T-cell (primary cell): ENCODE measurements at regions not wholly inside any gene's neighbourhood (a gene's known extent, or its start where the extent isn't known, plus 50 kb on each side); places are given as distances from the start of the nearest gene placed in this dataset.

Experiments used
- ATAC-seq, 4 experiments: fragments of 200-7000 bp in 3 of 4; fragments of 150-1000 bp in 1 of 4; cut with Tn5 transposase; replicated peaks in 1 of 4; 1 replicate in 3 of 4; 2 replicates in 1 of 4; pipeline ENCODE4 v1.10.0; 2021; ENCODE audit warnings: moderate library complexity in 3 of 4, mild to moderate bottlenecking in 2 of 4, moderate number of reproducible peaks in 1 of 4
- CTCF ChIA-PET, 2 donors: fragments of 300-600 bp; sonication (Branson Sonifier 250); formaldehyde crosslinking; loops; one replicate each; lab custom pipeline; 2022; ENCODE audit warnings: antibody characterized with exemption in 2 of 2; lab: Charles Lee
- POLR2A ChIA-PET, 2 donors: fragments of 300-600 bp; sonication (Branson Sonifier 250); formaldehyde crosslinking; loops; one replicate each; lab custom pipeline; 2022; ENCODE audit warnings: antibody characterized with exemption in 2 of 2; lab: Charles Lee
- DNase-seq, 35 experiments: peaks; one replicate each; pipeline versions ENCODE4 v3.0.0 to v3.0.0-alpha.2; 2013 to 2023
- H3K27ac ChIP-seq: one replicate; pipeline ENCODE4 v1.5.1; 2013; ENCODE audit warnings: low read length
- H3K27me3 ChIP-seq, 2 experiments: replicated peaks in 1 of 2; 1 replicate in 1 of 2; 2 replicates in 1 of 2; pipeline versions ENCODE4 v1.6.1 to v1.7.0; 2013; ENCODE audit warnings: low read length in 1 of 2, mixed read lengths in 1 of 2; ENCODE audit not compliant: control insufficient read depth in 2 of 2, insufficient read depth in 2 of 2; ENCODE audit errors: extremely low read depth in 1 of 2
- H3K36me3 ChIP-seq, 2 donors: 1 replicate in 1 of 2; 2 replicates in 1 of 2; pipeline versions ENCODE4 v1.6.1 to v1.7.0; 2013; ENCODE audit warnings: low read length in 1 of 2; ENCODE audit not compliant: control insufficient read depth in 2 of 2, insufficient read depth in 1 of 2; ENCODE audit errors: extremely low read depth in 1 of 2
- H3K4me1 ChIP-seq, 2 experiments: 1 replicate in 1 of 2; 2 replicates in 1 of 2; pipeline versions ENCODE4 v1.6.1 to v1.7.0; 2013; ENCODE audit warnings: low read length in 2 of 2, mixed read lengths in 1 of 2; ENCODE audit not compliant: insufficient read depth in 2 of 2, control insufficient read depth in 1 of 2; ENCODE audit errors: extremely low read depth in 1 of 2
- H3K4me3 ChIP-seq, 2 donors: 1 replicate in 1 of 2; 2 replicates in 1 of 2; pipeline versions ENCODE4 v1.5.1 to v1.7.0; 2013; ENCODE audit warnings: mild to moderate bottlenecking in 2 of 2, low read length in 1 of 2, moderate library complexity in 1 of 2; ENCODE audit not compliant: control insufficient read depth in 1 of 2; ENCODE audit errors: extremely low read depth in 1 of 2
- H3K9me3 ChIP-seq: 2 replicates; pipeline ENCODE4 v1.7.0; 2013
- H3K27ac Mint-ChIP-seq, 2 donors: one replicate each; pipeline ENCODE4 v1.8.0; 2020 to 2021; ENCODE audit warnings: mild to moderate bottlenecking in 2 of 2, mixed read lengths in 2 of 2
- H3K27me3 Mint-ChIP-seq, 2 donors: one replicate each; pipeline ENCODE4 v1.8.0; 2021 to 2022; ENCODE audit warnings: mixed read lengths in 2 of 2
- H3K36me3 Mint-ChIP-seq: one replicate; pipeline ENCODE4 v1.8.0; 2021; ENCODE audit warnings: mixed read lengths
- H3K4me1 Mint-ChIP-seq, 3 donors: one replicate each; pipeline ENCODE4 v1.8.0; 2020 to 2022; ENCODE audit warnings: mixed read lengths in 3 of 3, mild to moderate bottlenecking in 1 of 3
- H3K4me3 Mint-ChIP-seq, 3 donors: one replicate each; pipeline ENCODE4 v1.8.0; 2020 to 2022; ENCODE audit warnings: mild to moderate bottlenecking in 3 of 3, mixed read lengths in 3 of 3, moderate library complexity in 3 of 3
- H3K9me3 Mint-ChIP-seq, 3 donors: one replicate each; pipeline ENCODE4 v1.8.0; 2020 to 2022; ENCODE audit warnings: mixed read lengths in 3 of 3
- WGBS: methylation state at CpG from one replicate; pipeline ENCODE4 v1.1.5; 2013; ENCODE audit warnings: missing lambda C conversion rate; ENCODE audit not compliant: insufficient coverage; 5-methylcytosine and 5-hydroxymethylcytosine counted together

DNA sequence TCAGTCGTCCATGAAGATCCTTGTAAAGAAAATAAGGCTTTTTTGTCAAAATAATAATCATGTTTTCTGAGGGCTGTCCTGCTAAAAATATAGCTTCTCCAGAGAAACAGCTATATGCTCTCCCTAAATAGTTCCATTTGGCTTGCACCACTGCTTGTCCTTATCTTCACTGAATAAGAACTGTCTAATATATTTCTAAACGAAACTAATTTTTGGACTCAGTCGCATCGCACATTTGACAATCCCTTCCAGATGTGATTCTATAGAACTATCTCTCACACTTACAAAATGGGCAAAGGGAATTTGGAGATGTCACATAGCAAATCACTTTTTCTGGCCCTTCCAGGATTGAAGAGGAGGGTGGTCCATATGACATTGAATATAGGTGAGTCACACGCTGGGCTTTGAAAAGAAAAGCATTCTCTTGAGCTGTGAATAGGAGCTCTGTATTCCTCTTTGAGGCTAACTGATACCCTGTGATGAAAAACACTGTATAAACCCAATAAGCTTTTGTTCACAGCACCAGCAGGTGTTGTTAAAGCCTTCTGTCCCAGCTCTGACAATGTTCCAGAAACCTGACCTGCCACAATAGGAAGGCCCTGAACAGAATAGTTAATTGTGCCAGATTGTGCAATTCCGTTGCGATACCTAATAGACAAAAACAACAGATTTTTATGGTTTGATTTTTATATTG is 1144.2 kb downstream of the ROBO2 start:
- POLR2A ChIA-PET: no interaction called here
- no peaks in the 10 kb centered on the region for H3K9me3 ChIP-seq
- no peaks in the 10 kb centered on the region for H3K36me3 ChIP-seq
- CTCF ChIA-PET: no interaction called here
- Mint-ChIP-seq H3K4me1 (no peaks in the 10 kb centered on the region), H3K36me3 (no peaks in the 10 kb centered on the region), H3K9me3 (peaks cover 0 to 28% (median 3%) of the 10 kb centered on the region in 3 donors), H3K27ac (no peak overlapping the region), H3K4me3 (no peak overlapping the region), H3K27me3 (no peaks in the 10 kb centered on the region)
- ATAC-seq (no peak), DNase-seq (no peak)
- no CpG with 5 or more reads among the region's 7 CpGs for WGBS
- no peak overlapping the region for H3K27ac ChIP-seq
- H3K4me3 ChIP-seq: no peak overlapping the region
- H3K27me3 ChIP-seq: no peaks in the 10 kb centered on the region
- H3K4me1 ChIP-seq: no peaks in the 10 kb centered on the region

DNA sequence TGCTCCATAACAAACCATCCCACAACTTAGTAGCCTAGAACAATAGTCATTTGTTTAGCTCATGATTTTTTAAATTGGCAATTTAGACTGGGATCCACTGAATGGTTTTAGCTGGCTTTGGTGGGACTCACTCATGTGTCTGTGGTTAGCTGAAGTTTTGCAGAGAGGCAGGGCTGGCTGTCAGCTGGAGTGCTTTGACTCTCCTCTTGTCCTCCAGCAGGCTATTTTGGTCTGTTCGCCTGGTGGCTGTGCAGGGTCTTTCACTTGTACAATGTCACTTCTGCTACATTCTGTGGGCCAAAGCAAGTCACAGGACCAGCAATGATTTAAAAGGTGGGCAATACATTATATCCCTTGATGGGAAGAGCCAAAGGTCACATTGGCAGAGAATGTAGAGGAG is 1146.5 kb downstream of the ROBO2 start:
- no peak overlapping the region for H3K4me3 Mint-ChIP-seq
- H3K27ac Mint-ChIP-seq: no peak overlapping the region

DNA sequence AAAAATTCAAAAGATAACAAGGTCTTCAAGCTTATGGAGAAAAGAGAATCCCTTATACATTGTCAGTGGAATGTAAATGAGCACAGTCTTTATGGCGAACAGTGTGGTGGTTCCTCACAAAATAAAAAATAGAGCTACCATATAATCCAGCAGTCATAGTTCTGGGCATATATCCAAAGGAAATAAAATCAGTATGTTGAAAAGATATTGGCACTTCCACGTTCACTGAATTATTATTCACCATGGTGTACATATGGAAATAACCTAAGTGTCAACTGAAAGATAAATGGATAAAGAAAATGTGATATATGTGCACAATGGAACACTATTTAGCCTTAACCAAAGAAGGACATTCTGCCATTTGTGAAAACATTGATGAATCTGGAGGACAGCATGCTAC is 1161.2 kb downstream of the ROBO2 start:
- Mint-ChIP-seq H3K4me1 (no peaks in the 10 kb centered on the region), H3K9me3 (peaks cover 5 to 24% (median 14%) of the 10 kb centered on the region in 3 donors), H3K4me3 (no peak overlapping the region), H3K27me3 (no peaks in the 10 kb centered on the region), H3K27ac (no peak overlapping the region), H3K36me3 (no peaks in the 10 kb centered on the region)
- WGBS: no CpG with 5 or more reads among the region's 2 CpGs
- POLR2A ChIA-PET: interaction anchor here in 1 of 2 donors (0.6 kb wide), 1 partner anchor 845 kb away, joined by 7 read pairs; no protein-coding TSS in a partner anchor
- Histone ChIP-seq H3K9me3 (no peaks in the 10 kb centered on the region), H3K4me3 (no peak overlapping the region), H3K36me3 (no peaks in the 10 kb centered on the region), H3K4me1 (no peaks in the 10 kb centered on the region), H3K27ac (no peak overlapping the region), H3K27me3 (no peaks in the 10 kb centered on the region)
- ATAC-seq: no peak
- no peak for DNase-seq
- CTCF ChIA-PET: no interaction called here

More for the DNA sequence above, 1146.5 kb downstream of the ROBO2 start:
- ChIA-PET CTCF (no interaction called here), POLR2A (no interaction called here)
- Mint-ChIP-seq H3K4me1 (no peaks in the 10 kb centered on the region), H3K9me3 (peaks cover 0 to 34% (median 16%) of the 10 kb centered on the region in 3 donors), H3K27me3 (no peaks in the 10 kb centered on the region), H3K36me3 (no peaks in the 10 kb centered on the region)
- 100% methylated on average over 1 of the region's 1 CpG for WGBS
- Histone ChIP-seq H3K4me3 (no peak overlapping the region), H3K4me1 (no peaks in the 10 kb centered on the region), H3K9me3 (no peaks in the 10 kb centered on the region), H3K27me3 (no peaks in the 10 kb centered on the region), H3K27ac (no peak overlapping the region), H3K36me3 (no peaks in the 10 kb centered on the region)
- ATAC-seq (no peak), DNase-seq (no peak)

DNA sequence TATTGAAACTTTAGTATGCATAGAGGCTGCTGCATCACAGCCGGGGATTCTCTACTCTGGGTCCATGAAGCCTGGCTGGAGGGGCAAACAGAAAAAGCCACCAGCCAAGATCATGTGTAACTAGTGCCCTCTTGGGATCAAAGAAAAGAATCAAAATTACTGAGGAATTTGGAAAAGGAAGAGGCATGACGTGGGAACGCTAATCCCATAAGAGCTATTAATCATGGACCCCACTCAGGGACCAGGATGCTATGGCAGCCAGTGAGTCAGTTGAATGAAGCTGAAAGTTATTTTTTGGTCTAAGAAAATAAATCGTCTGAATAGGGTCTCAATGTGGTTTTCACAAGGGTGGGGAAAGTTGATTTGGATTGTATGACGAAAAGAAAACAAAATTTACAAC is 1165.1 kb downstream of the ROBO2 start:
- Histone ChIP-seq H3K36me3 (no peaks in the 10 kb centered on the region), H3K4me1 (no peaks in the 10 kb centered on the region), H3K27me3 (no peaks in the 10 kb centered on the region), H3K27ac (no peak overlapping the region), H3K9me3 (no peaks in the 10 kb centered on the region), H3K4me3 (no peak overlapping the region)
- Mint-ChIP-seq H3K4me3 (no peak overlapping the region), H3K27me3 (no peaks in the 10 kb centered on the region), H3K36me3 (no peaks in the 10 kb centered on the region), H3K9me3 (peaks cover 10 to 14% (median 14%) of the 10 kb centered on the region in 3 donors), H3K4me1 (no peaks in the 10 kb centered on the region), H3K27ac (no peak overlapping the region)
- WGBS: 86% methylated on average over 3 of the region's 5 CpGs
- POLR2A ChIA-PET: no interaction called here
- no peak for DNase-seq
- CTCF ChIA-PET: no interaction called here
- ATAC-seq: no peak

DNA sequence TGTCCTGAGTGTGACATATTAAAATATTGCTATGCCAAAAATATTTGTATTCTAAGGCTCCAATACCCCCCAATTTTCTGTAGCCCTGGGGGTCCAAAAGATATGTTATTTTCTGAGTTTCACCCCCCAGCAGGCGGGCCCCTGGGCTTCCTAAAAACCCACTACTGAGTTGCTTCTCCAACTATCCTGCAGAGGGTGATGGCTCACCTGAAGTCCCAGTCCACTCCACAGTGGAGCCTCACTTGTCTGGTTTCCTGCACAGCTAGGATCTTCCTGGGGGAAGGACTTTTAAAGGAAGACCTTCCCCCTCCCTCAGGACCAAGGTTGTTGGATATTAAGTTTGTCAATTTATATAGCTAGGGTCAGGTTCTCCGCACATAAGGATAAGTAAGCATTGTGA is 1181.4 kb downstream of the ROBO2 start:
- no peak overlapping the region for H3K27ac ChIP-seq
- H3K4me3 ChIP-seq: no peak overlapping the region
- ChIA-PET POLR2A (no interaction called here), CTCF (no interaction called here)
- H3K4me1 ChIP-seq: no peaks in the 10 kb centered on the region
- Mint-ChIP-seq H3K36me3 (no peaks in the 10 kb centered on the region), H3K27me3 (no peaks in the 10 kb centered on the region), H3K4me1 (no peaks in the 10 kb centered on the region), H3K27ac (no peak overlapping the region), H3K4me3 (no peak overlapping the region), H3K9me3 (peaks cover 6 to 20% (median 9%) of the 10 kb centered on the region in 3 donors)
- ATAC-seq (no peak), DNase-seq (no peak)
- no peaks in the 10 kb centered on the region for H3K27me3 ChIP-seq
- 20% methylated on average over 1 of the region's 2 CpGs for WGBS
- H3K9me3 ChIP-seq: no peaks in the 10 kb centered on the region
- H3K36me3 ChIP-seq: no peaks in the 10 kb centered on the region

DNA sequence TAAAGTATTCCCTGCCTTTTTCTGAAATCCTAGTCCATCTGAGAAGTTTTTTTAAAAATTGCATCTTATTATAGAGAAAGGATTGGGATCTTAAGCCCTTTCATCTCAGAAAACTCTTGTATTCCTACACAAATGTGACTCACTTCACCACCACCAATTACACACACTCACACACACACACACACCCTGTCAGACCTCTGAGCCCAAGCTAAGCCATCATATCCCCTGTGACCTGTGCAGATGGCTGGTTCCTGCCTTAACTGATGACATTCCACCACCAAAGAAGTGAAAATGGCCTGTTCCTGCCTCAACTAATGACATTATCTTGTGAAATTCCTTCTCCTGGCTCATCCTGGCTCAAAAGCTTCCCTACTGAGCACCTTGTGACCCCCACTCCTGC is 1181.9 kb downstream of the ROBO2 start:
- no peaks in the 10 kb centered on the region for H3K4me1 ChIP-seq
- H3K27me3 ChIP-seq: no peaks in the 10 kb centered on the region
- ChIA-PET POLR2A (interaction anchor here in 1 of 2 donors (0.7 kb wide), 1 partner anchor 56 kb away, joined by 3 read pairs; no protein-coding TSS in a partner anchor), CTCF (no interaction called here)
- peaks cover 6 to 20% (median 10%) of the 10 kb centered on the region in 3 donors for H3K9me3 Mint-ChIP-seq
- H3K27ac Mint-ChIP-seq: no peak overlapping the region
- ATAC-seq: no peak
- no peaks in the 10 kb centered on the region for H3K4me1 Mint-ChIP-seq
- no peaks in the 10 kb centered on the region for H3K9me3 ChIP-seq
- no peak overlapping the region for H3K4me3 Mint-ChIP-seq
- no peaks in the 10 kb centered on the region for H3K36me3 Mint-ChIP-seq
- no peak overlapping the region for H3K4me3 ChIP-seq
- no peak for DNase-seq
- H3K36me3 ChIP-seq: no peaks in the 10 kb centered on the region
- no peaks in the 10 kb centered on the region for H3K27me3 Mint-ChIP-seq
- no peak overlapping the region for H3K27ac ChIP-seq

DNA sequence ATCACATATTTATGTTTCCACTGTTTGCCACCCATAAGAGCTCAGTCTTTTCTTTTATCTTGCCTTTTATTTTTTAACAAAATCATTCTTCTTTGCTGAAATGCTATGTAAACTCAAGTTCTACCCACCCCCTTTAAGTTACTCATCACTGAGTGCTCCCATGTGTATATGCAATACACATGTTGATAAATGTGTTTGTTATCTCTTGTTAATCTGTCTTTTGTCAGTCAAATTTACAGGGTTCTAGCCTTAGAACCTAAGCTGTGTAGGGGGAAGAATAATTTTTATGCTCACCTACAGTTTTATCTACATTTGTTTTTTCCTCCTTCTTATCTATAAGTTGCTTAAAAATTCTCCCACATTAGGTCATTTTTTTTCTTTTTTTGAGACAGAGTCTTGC is 1195.9 kb downstream of the ROBO2 start:
- H3K9me3 ChIP-seq: no peaks in the 10 kb centered on the region
- Mint-ChIP-seq H3K36me3 (no peaks in the 10 kb centered on the region), H3K27me3 (no peaks in the 10 kb centered on the region), H3K4me1 (no peaks in the 10 kb centered on the region), H3K27ac (no peak overlapping the region), H3K4me3 (no peak overlapping the region), H3K9me3 (peaks cover 16 to 31% (median 20%) of the 10 kb centered on the region in 3 donors)
- H3K4me3 ChIP-seq: no peak overlapping the region
- POLR2A ChIA-PET: no interaction called here
- ATAC-seq (no peak), DNase-seq (no peak)
- no peaks in the 10 kb centered on the region for H3K4me1 ChIP-seq
- CTCF ChIA-PET: no interaction called here
- H3K27me3 ChIP-seq: no peaks in the 10 kb centered on the region
- no peak overlapping the region for H3K27ac ChIP-seq
- no peaks in the 10 kb centered on the region for H3K36me3 ChIP-seq
